ENCODE measurements at regions not wholly inside any gene's neighbourhood (a gene's known extent, or its start where the extent isn't known, plus 50 kb on each side); places are given as distances from the start of the nearest gene placed in this dataset.

GRCh38 chr13:50588491-50589130 lies 254.9 kb downstream of the DLEU7 start:
- Histone ChIP-seq H3K27ac (ENCODE audit: insufficient read depth, low read length) (no peak overlapping the region), H3K36me3 (ENCODE audit: control insufficient read depth, insufficient read depth, low read length) (no peaks in the 10 kb centered on the region), H3K79me2 (ENCODE audit: control insufficient read depth, insufficient read depth, low read length) (no peaks in the 10 kb centered on the region), H3K9ac (ENCODE audit: insufficient read depth, low read length) (no peak overlapping the region), H2AFZ (ENCODE audit: low read length) (no peak overlapping the region), H3K4me1 (ENCODE audit: control insufficient read depth, extremely low read depth, insufficient read depth, low read length) (peaks cover 11% of the 10 kb centered on the region), H3K9me3 (ENCODE audit: control insufficient read depth, insufficient read depth, low read depth, low read length) (no peaks in the 10 kb centered on the region), H3K4me2 (ENCODE audit: extremely low read depth, insufficient read depth, low read length) (no peak overlapping the region), H3K4me3 (replicated peaks in 1 of 4; ENCODE audit: control extremely low read depth in 1 of 4, insufficient read depth in 1 of 4, low read depth in 3 of 4, low read length in 4 of 4) (no peak overlapping the region), H3K27me3 (ENCODE audit: control insufficient read depth, insufficient read depth, low read length) (no peaks in the 10 kb centered on the region), H4K20me1 (ENCODE audit: control insufficient read depth, extremely low read depth, insufficient read depth, low read length) (no peaks in the 10 kb centered on the region)
- TF ChIP-seq CTCF (conservative IDR thresholded peaks at IDR 0.05 in 1 of 2, IDR thresholded peaks at IDR 0.05 in 1 of 2; ENCODE audit: low read depth in 1 of 2, low read length in 2 of 2), result peak in 1 of 2 donors; percentile 10
- TF ChIP-seq EZH2 (IDR thresholded peaks at IDR 0.05; ENCODE audit: low read length, missing control alignments), result no peak
- peak in 1 of 2 donors; percentile 60 for DNase-seq (ENCODE audit: low read depth in 2 of 2)

GRCh38 chr13:50589139-50589538 lies 254.4 kb downstream of the DLEU7 start:
- peaks cover 11% of the 10 kb centered on the region for H3K4me1 ChIP-seq (ENCODE audit: control insufficient read depth, extremely low read depth, insufficient read depth, low read length)
- H3K27ac ChIP-seq (ENCODE audit: insufficient read depth, low read length), result peak overlapping the region; percentile 41
- H3K4me3 ChIP-seq (replicated peaks in 1 of 4; ENCODE audit: control extremely low read depth in 1 of 4, insufficient read depth in 1 of 4, low read depth in 3 of 4, low read length in 4 of 4), result no peak overlapping the region
- peak; percentile 80 to 99 for DNase-seq (ENCODE audit: low read depth in 2 of 2)
- no peak overlapping the region for H3K4me2 ChIP-seq (ENCODE audit: extremely low read depth, insufficient read depth, low read length)
- H3K36me3 ChIP-seq (ENCODE audit: control insufficient read depth, insufficient read depth, low read length), result no peaks in the 10 kb centered on the region
- H4K20me1 ChIP-seq (ENCODE audit: control insufficient read depth, extremely low read depth, insufficient read depth, low read length), result no peaks in the 10 kb centered on the region
- H2AFZ ChIP-seq (ENCODE audit: low read length), result no peak overlapping the region
- no peak overlapping the region for H3K9ac ChIP-seq (ENCODE audit: insufficient read depth, low read length)
- no peaks in the 10 kb centered on the region for H3K9me3 ChIP-seq (ENCODE audit: control insufficient read depth, insufficient read depth, low read depth, low read length)
- no peaks in the 10 kb centered on the region for H3K79me2 ChIP-seq (ENCODE audit: control insufficient read depth, insufficient read depth, low read length)
- TF ChIP-seq CTCF (conservative IDR thresholded peaks at IDR 0.05 in 1 of 2, IDR thresholded peaks at IDR 0.05 in 1 of 2; ENCODE audit: low read depth in 1 of 2, low read length in 2 of 2), result no peak
- no peak for TF ChIP-seq EZH2 (IDR thresholded peaks at IDR 0.05; ENCODE audit: low read length, missing control alignments)
- H3K27me3 ChIP-seq (ENCODE audit: control insufficient read depth, insufficient read depth, low read length), result no peaks in the 10 kb centered on the region

- peak; percentile 83 to 97 for DNase-seq (ENCODE audit: low read depth in 2 of 2)
- H3K9me3 ChIP-seq (ENCODE audit: control insufficient read depth, insufficient read depth, low read depth, low read length), result no peaks in the 10 kb centered on the region
- H3K79me2 ChIP-seq (ENCODE audit: control insufficient read depth, insufficient read depth, low read length), result no peaks in the 10 kb centered on the region
- H3K4me2 ChIP-seq (ENCODE audit: extremely low read depth, insufficient read depth, low read length), result no peak overlapping the region
- no peak overlapping the region for H3K4me3 ChIP-seq (replicated peaks in 1 of 4; ENCODE audit: control extremely low read depth in 1 of 4, insufficient read depth in 1 of 4, low read depth in 3 of 4, low read length in 4 of 4)
- peaks cover 11% of the 10 kb centered on the region for H3K4me1 ChIP-seq (ENCODE audit: control insufficient read depth, extremely low read depth, insufficient read depth, low read length)
- no peak overlapping the region for H2AFZ ChIP-seq (ENCODE audit: low read length)
- H3K27ac ChIP-seq (ENCODE audit: insufficient read depth, low read length), result peak overlapping the region; percentile 41
- H3K36me3 ChIP-seq (ENCODE audit: control insufficient read depth, insufficient read depth, low read length), result no peaks in the 10 kb centered on the region
- TF ChIP-seq EZH2 (IDR thresholded peaks at IDR 0.05; ENCODE audit: low read length, missing control alignments) (no peak), CTCF (conservative IDR thresholded peaks at IDR 0.05 in 1 of 2, IDR thresholded peaks at IDR 0.05 in 1 of 2; ENCODE audit: low read depth in 1 of 2, low read length in 2 of 2) (no peak)
- no peaks in the 10 kb centered on the region for H3K27me3 ChIP-seq (ENCODE audit: control insufficient read depth, insufficient read depth, low read length)
- no peak overlapping the region for H3K9ac ChIP-seq (ENCODE audit: insufficient read depth, low read length)
- no peaks in the 10 kb centered on the region for H4K20me1 ChIP-seq (ENCODE audit: control insufficient read depth, extremely low read depth, insufficient read depth, low read length)
Measured at GRCh38 chr13:50589651-50590054, 253.8 kb downstream of the DLEU7 start.

Data from fibroblast of lung (primary cell).